Heart left ventricle (tissue), 16 donors: ENCODE measurements at regions not wholly inside any gene's neighbourhood (a gene's known extent, or its start where the extent isn't known, plus 50 kb on each side); places are given as distances from the start of the nearest gene placed in this dataset.

Source experiments
- ATAC-seq, 4 donors: fragments of 200-7000 bp; cut with Tn5 transposase; one replicate each; pipeline ENCODE4 v1.9.1; 2020 to 2022; ENCODE audit warnings: moderate library complexity in 4 of 4, mild to moderate bottlenecking in 3 of 4, moderate number of reproducible peaks in 1 of 4
- DNase-seq, 5 donors: peaks; one replicate each; pipeline ENCODE4 v3.0.0-alpha.2; 2020
- H3K27ac ChIP-seq, 12 donors: fragments of 200-600 bp; sonication (generic) in 4 of 12; one replicate each; pipeline versions ENCODE4 v1.5.0 to v1.8.0; 2016 to 2022; ENCODE audit warnings: mild to moderate bottlenecking in 2 of 12
- H3K27me3 ChIP-seq, 9 donors: fragments of 200-600 bp; sonication (generic) in 2 of 9; one replicate each; pipeline versions ENCODE4 v1.5.1 to v1.8.0; 2016 to 2022; ENCODE audit warnings: mild to moderate bottlenecking in 3 of 9
- H3K36me3 ChIP-seq, 9 donors: fragments of 200-600 bp; sonication (generic) in 2 of 9; one replicate each; pipeline versions ENCODE4 v1.5.0 to v1.8.0; 2018 to 2022; ENCODE audit warnings: mild to moderate bottlenecking in 2 of 9
- H3K4me1 ChIP-seq, 12 donors: fragments of 200-600 bp; sonication (generic) in 4 of 12; one replicate each; pipeline versions ENCODE4 v1.5.0 to v1.8.0; 2016 to 2022; ENCODE audit warnings: mild to moderate bottlenecking in 3 of 12
- H3K4me3 ChIP-seq, 12 donors: fragments of 200-600 bp; sonication (generic) in 4 of 12; one replicate each; pipeline versions ENCODE4 v1.5.0 to v1.8.0; 2017 to 2022; ENCODE audit warnings: mild to moderate bottlenecking in 9 of 12, moderate library complexity in 4 of 12
- H3K9me3 ChIP-seq, 12 donors: fragments of 200-600 bp; sonication (generic) in 4 of 12; one replicate each; pipeline versions ENCODE4 v1.5.0 to v1.8.0; 2016 to 2022; ENCODE audit warnings: mild to moderate bottlenecking in 1 of 12
- CTCF ChIP-seq, 12 donors: fragments of 200-600 bp; sonication (generic) in 4 of 12; IDR thresholded peaks; one replicate each; pipeline versions ENCODE4 v1.5.0 to v1.8.0; 2018 to 2022; ENCODE audit warnings: antibody characterized with exemption in 12 of 12, mild to moderate bottlenecking in 5 of 12
- POLR2A ChIP-seq, 2 donors: fragments of 450-650 bp; IDR thresholded peaks; one replicate each; pipeline ENCODE4 v1.6.1; 2017; ENCODE audit warnings: antibody characterized with exemption in 2 of 2, mild to moderate bottlenecking in 2 of 2, moderate library complexity in 2 of 2
- WGBS, 4 donors: extraction: QIAGEN DNeasy Blood & Tissue Kit in 2 of 4; methylation state at CpG; one replicate each; pipeline versions ENCODE4 v1.1.5 to v1.1.7; 2013 to 2018; 5-methylcytosine and 5-hydroxymethylcytosine counted together
- intact Hi-C, 10 donors: fragments of 100-400 bp; cut with DNase I; formaldehyde crosslinking; loops; one replicate each; pipeline versions ENCODE4 v1.11.1 to v1.14.2; 2022
- donor health status: ischemic (EF 13 %, LVEDD 7.1; RV severe dilation, severe dysfunction).
- donor health status: healthy with polysubstance abuse.
- donor health status: DM: no; HTN: yes; CAD: no.
- donor health status: DM: no; HTN: no; CAD: no.
- donor health status: ischemic (EF 25% LVEDD 6.9; RV normal size, moderate dysfunction).
- donor health status: ischemic (EF 25% LVEDD 5.7; RV mildly dilated, moderate dysfunction).
- donor health status: healthy.
- donor health status: DM: yes; HTN: yes; CAD: no.
- donor health status: ischemic (EF 35%, LVEDD 5.7; RV mildly dilated, moderate dysfunction).
- donor health status: nonischemic (EF 11% LVEDD 7.7; RV severe dilation, severe dysfunction).
- donor health status: DM: yes; HTN: yes; CAD: no.
- donor health status: PGD.
- donor health status: ischemic (EF 29% LVEDD 5.4; RV normal size, mild dysfunction).
- donor health status: nonischemic (EF 23%, LVEDD 6.1; RV moderate dilation, normal function).

- H3K27me3 ChIP-seq, result peaks cover 0 to 2% (median 0%) of the 10 kb centered on the region in 9 donors
- intact Hi-C loops, result no loop called here
- TF ChIP-seq CTCF (IDR thresholded peaks at IDR 0.05) (no peak), POLR2A (IDR thresholded peaks at IDR 0.05) (no peak)
- H3K4me1 ChIP-seq, result no peaks in the 10 kb centered on the region
- H3K27ac ChIP-seq, result no peak overlapping the region
- H3K9me3 ChIP-seq, result no peaks in the 10 kb centered on the region
- ATAC-seq, result peak in 3 of 4 donors; percentile 36 to 69 (median 39)
- WGBS, 4 donors, result 79 to 87% (median 83%) methylated on average over 7 of the region's 7 CpGs
- no peaks in the 10 kb centered on the region for H3K36me3 ChIP-seq
- no peak for DNase-seq
- H3K4me3 ChIP-seq, result no peak overlapping the region
Observed at GRCh38 chr18:57909620-57910019, 106.5 kb upstream of the ATP8B1 start.

GRCh38 chr18:57908092-57908491, 105.0 kb upstream of the ATP8B1 start:
- no peaks in the 10 kb centered on the region for H3K9me3 ChIP-seq
- 61 to 69% (median 63%) methylated on average over 1 of the region's 1 CpG for WGBS, 4 donors
- intact Hi-C loops, result no loop called here
- DNase-seq (no peak), ATAC-seq (no peak)
- no peaks in the 10 kb centered on the region for H3K4me1 ChIP-seq
- H3K27me3 ChIP-seq, result peaks cover 0 to 2% (median 0%) of the 10 kb centered on the region in 9 donors
- no peak overlapping the region for H3K4me3 ChIP-seq
- TF ChIP-seq CTCF (IDR thresholded peaks at IDR 0.05), result no peak
- no peak for TF ChIP-seq POLR2A (IDR thresholded peaks at IDR 0.05)
- no peaks in the 10 kb centered on the region for H3K36me3 ChIP-seq
- no peak overlapping the region for H3K27ac ChIP-seq

- Histone ChIP-seq H3K4me3 (no peak overlapping the region), H3K27me3 (peaks cover 0 to 2% (median 0%) of the 10 kb centered on the region in 9 donors), H3K27ac (no peak overlapping the region), H3K36me3 (no peaks in the 10 kb centered on the region), H3K9me3 (no peaks in the 10 kb centered on the region), H3K4me1 (no peaks in the 10 kb centered on the region)
- TF ChIP-seq CTCF (IDR thresholded peaks at IDR 0.05) (no peak), POLR2A (IDR thresholded peaks at IDR 0.05) (no peak)
- intact Hi-C loops, result no loop called here
- ATAC-seq, result no peak
- no peak for DNase-seq
- WGBS, 4 donors, result 72 to 74% (median 72%) methylated on average over 4 of the region's 4 CpGs
Observed at GRCh38 chr18:57907550-57907949, 104.4 kb upstream of the ATP8B1 start.

GRCh38 chr18:57906852-57907251, 103.7 kb upstream of the ATP8B1 start:
- intact Hi-C loops, result no loop called here
- TF ChIP-seq CTCF (IDR thresholded peaks at IDR 0.05), result no peak
- no peak for TF ChIP-seq POLR2A (IDR thresholded peaks at IDR 0.05)
- ATAC-seq (no peak), DNase-seq (no peak)
- 78 to 92% (median 85%) methylated on average over 5 of the region's 5 CpGs for WGBS, 4 donors
- Histone ChIP-seq H3K36me3 (no peaks in the 10 kb centered on the region), H3K4me1 (no peaks in the 10 kb centered on the region), H3K27me3 (peaks cover 0 to 2% (median 0%) of the 10 kb centered on the region in 9 donors), H3K4me3 (no peak overlapping the region), H3K9me3 (no peaks in the 10 kb centered on the region), H3K27ac (no peak overlapping the region)
